Loucy (cell line): ENCODE measurements at regions not wholly inside any gene's neighbourhood (a gene's known extent, or its start where the extent isn't known, plus 50 kb on each side); places are given as distances from the start of the nearest gene placed in this dataset.

Experiments
- H2AFZ ChIP-seq: fragments of 200-600 bp; sonication (generic); 2 replicates; pipeline ENCODE4 v1.6.0; 2016; ENCODE audit warnings: antibody characterized with exemption, mild to moderate bottlenecking, low read length, moderate library complexity
- H3F3A ChIP-seq: fragments of 200-600 bp; 2 replicates; pipeline ENCODE4 v1.6.0; 2016; ENCODE audit warnings: antibody characterized with exemption, low read depth, mild to moderate bottlenecking
- H3K27me3 ChIP-seq: fragments of 200-600 bp; sonication (generic); 2 replicates; pipeline ENCODE4 v1.6.1; 2014; ENCODE audit warnings: low read length, mild to moderate bottlenecking; ENCODE audit not compliant: insufficient read depth, poor library complexity, severe bottlenecking
- H3K36me3 ChIP-seq: fragments of 200-600 bp; sonication (generic); 2 replicates; pipeline ENCODE4 v1.6.1; 2016; ENCODE audit warnings: low read length; ENCODE audit not compliant: insufficient read depth
- H3K4me1 ChIP-seq: fragments of 200-600 bp; sonication (generic); 2 replicates; pipeline ENCODE4 v1.5.1; 2014; ENCODE audit warnings: low read length, mild to moderate bottlenecking; ENCODE audit not compliant: insufficient read depth, poor library complexity, severe bottlenecking
- H3K4me2 ChIP-seq: fragments of 200-600 bp; sonication (generic); 2 replicates; pipeline ENCODE4 v1.6.0; 2014; ENCODE audit warnings: antibody characterized with exemption, low read length, low read depth, mild to moderate bottlenecking; ENCODE audit not compliant: poor library complexity, severe bottlenecking
- H3K4me3 ChIP-seq: fragments of 200-600 bp; sonication (generic); 2 replicates; pipeline ENCODE4 v1.5.1; 2014; ENCODE audit warnings: low read length, mild to moderate bottlenecking, mixed read lengths; ENCODE audit not compliant: poor library complexity, severe bottlenecking
- H3K79me2 ChIP-seq: fragments of 200-600 bp; sonication (generic); 2 replicates; pipeline ENCODE4 v1.6.1; 2014; ENCODE audit warnings: low read length; ENCODE audit not compliant: insufficient read depth
- H3K9ac ChIP-seq: fragments of 200-600 bp; sonication (generic); 2 replicates; pipeline ENCODE4 v1.6.0; 2014; ENCODE audit warnings: mild to moderate bottlenecking, low read depth, low read length, moderate library complexity; ENCODE audit not compliant: poor library complexity, severe bottlenecking
- H3K9me2 ChIP-seq: fragments of 200-600 bp; sonication (generic); replicated peaks from 2 replicates; pipeline ENCODE4 v1.6.1; 2016; ENCODE audit warnings: low read depth, low read length, mixed read lengths
- H3K9me3 ChIP-seq: fragments of 200-600 bp; sonication (generic); 2 replicates; pipeline ENCODE4 v1.6.1; 2014; ENCODE audit warnings: mild to moderate bottlenecking, antibody characterized with exemption, low read length, low read depth; ENCODE audit not compliant: insufficient read depth
- H4K20me1 ChIP-seq: fragments of 200-600 bp; sonication (generic); 2 replicates; pipeline ENCODE4 v1.6.0; 2014; ENCODE audit warnings: antibody characterized with exemption, low read length, mild to moderate bottlenecking; ENCODE audit not compliant: insufficient read depth, poor library complexity, severe bottlenecking
- EZH2phosphoT487 ChIP-seq: fragments of 200-600 bp; IDR thresholded peaks from 2 replicates; pipeline ENCODE4 v1.6.1; 2018; ENCODE audit warnings: antibody characterized with exemption, mild to moderate bottlenecking, moderate library complexity, borderline replicate concordance
- TF ChIP-seq, protein P1 (sequence below): fragments of 200-600 bp; sonication (generic); conservative IDR thresholded peaks from 2 replicates; pipeline ENCODE4 v1.5.1; 2014; ENCODE audit warnings: mild to moderate bottlenecking, antibody characterized with exemption, low read length

DNA sequence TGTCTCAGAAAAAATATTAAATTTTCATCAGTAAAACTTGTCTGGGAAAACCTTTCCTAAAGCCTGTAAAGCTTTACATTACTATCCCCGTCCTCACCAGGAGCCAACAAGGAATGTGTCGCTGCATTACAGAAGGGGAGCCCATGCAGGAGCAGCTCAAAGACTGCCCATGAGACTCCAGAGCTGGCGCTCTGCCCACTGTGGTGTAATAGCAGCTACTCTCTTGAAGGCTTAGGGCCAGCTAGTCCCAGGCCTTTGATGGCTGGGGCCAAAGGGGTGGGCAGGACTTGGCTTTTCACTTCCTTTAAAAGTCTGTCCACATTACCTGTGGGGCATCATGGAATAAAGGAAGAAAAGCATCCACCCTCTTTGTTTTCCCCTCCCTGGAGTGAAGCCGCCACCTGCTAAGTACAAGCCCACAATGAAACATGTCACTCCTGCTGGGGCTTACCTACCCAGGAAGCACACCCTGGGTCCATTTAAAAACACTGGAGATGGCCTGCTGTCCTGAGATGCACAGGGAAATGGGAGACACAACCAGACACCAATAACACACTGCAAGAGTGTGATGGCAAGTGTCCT, 150.7 kb downstream of the ADAMTS15 start:
- Histone ChIP-seq H3K9ac (no peak overlapping the region), H3K9me3 (no peaks in the 10 kb centered on the region; the same call in 1 of the 2 replicates), H3K4me3 (no peak overlapping the region), H3K4me2 (no peak overlapping the region), H3K9me2 (no peaks in the 10 kb centered on the region), H3K36me3 (no peaks in the 10 kb centered on the region), H2AFZ (no peak overlapping the region), H3F3A (no peaks in the 10 kb centered on the region), H3K79me2 (no peaks in the 10 kb centered on the region), H3K4me1 (no peaks in the 10 kb centered on the region), H3K27me3 (no peaks in the 10 kb centered on the region), H4K20me1 (no peaks in the 10 kb centered on the region)
- TF ChIP-seq, protein P1, sequence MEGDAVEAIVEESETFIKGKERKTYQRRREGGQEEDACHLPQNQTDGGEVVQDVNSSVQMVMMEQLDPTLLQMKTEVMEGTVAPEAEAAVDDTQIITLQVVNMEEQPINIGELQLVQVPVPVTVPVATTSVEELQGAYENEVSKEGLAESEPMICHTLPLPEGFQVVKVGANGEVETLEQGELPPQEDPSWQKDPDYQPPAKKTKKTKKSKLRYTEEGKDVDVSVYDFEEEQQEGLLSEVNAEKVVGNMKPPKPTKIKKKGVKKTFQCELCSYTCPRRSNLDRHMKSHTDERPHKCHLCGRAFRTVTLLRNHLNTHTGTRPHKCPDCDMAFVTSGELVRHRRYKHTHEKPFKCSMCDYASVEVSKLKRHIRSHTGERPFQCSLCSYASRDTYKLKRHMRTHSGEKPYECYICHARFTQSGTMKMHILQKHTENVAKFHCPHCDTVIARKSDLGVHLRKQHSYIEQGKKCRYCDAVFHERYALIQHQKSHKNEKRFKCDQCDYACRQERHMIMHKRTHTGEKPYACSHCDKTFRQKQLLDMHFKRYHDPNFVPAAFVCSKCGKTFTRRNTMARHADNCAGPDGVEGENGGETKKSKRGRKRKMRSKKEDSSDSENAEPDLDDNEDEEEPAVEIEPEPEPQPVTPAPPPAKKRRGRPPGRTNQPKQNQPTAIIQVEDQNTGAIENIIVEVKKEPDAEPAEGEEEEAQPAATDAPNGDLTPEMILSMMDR: no peak
- TF ChIP-seq EZH2phosphoT487: no peak

GRCh38 chr11:130600139-130600538, 151.7 kb downstream of the ADAMTS15 start:
- H3K79me2 ChIP-seq: no peaks in the 10 kb centered on the region
- H4K20me1 ChIP-seq: no peaks in the 10 kb centered on the region
- H3F3A ChIP-seq: no peaks in the 10 kb centered on the region
- TF ChIP-seq, protein P1: no peak
- TF ChIP-seq EZH2phosphoT487: no peak
- no peaks in the 10 kb centered on the region for H3K36me3 ChIP-seq
- H3K4me2 ChIP-seq: no peak overlapping the region
- no peaks in the 10 kb centered on the region for H3K27me3 ChIP-seq
- H3K9ac ChIP-seq: no peak overlapping the region
- no peak overlapping the region for H3K4me3 ChIP-seq
- H3K9me2 ChIP-seq: no peaks in the 10 kb centered on the region
- H2AFZ ChIP-seq: no peak overlapping the region
- H3K4me1 ChIP-seq: no peaks in the 10 kb centered on the region
- H3K9me3 ChIP-seq: no peaks in the 10 kb centered on the region

DNA sequence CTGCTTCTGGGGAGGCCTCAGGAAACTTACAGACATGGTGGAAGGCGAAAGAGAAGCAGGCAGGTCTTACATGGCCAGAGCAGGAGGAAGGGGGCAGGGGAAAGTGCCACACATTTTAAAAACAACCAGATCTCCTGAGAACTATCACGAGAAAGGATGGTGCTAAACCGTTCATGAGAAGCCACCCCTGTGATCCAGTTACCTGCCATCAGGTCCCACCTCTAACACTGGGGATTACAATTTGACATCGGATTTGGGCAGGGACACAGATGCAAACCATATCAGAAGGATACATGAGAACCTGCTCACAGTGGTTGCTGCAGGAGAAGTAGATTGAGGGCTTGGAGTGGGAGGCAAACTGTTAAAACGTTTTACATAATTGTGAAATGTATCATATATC, 152.2 kb downstream of the ADAMTS15 start:
- Histone ChIP-seq H3K4me2 (no peak overlapping the region), H4K20me1 (no peaks in the 10 kb centered on the region), H2AFZ (no peak overlapping the region), H3K4me3 (no peak overlapping the region), H3K79me2 (no peaks in the 10 kb centered on the region), H3K36me3 (no peaks in the 10 kb centered on the region), H3K9me3 (no peaks in the 10 kb centered on the region), H3K9me2 (no peaks in the 10 kb centered on the region), H3K4me1 (no peaks in the 10 kb centered on the region), H3K9ac (no peak overlapping the region), H3F3A (no peaks in the 10 kb centered on the region), H3K27me3 (no peaks in the 10 kb centered on the region)
- TF ChIP-seq, protein P1: no peak
- no peak for TF ChIP-seq EZH2phosphoT487
